ENCODE measurements at regions not wholly inside any gene's neighbourhood (a gene's known extent, or its start where the extent isn't known, plus 50 kb on each side); places are given as distances from the start of the nearest gene placed in this dataset.
A peak's percentile ranks its signal among the peaks of the same experiment; 100 is the strongest.
"Not testable (repeated sequence)": the region's sequence is repeated elsewhere in the genome, so short reads cannot be mapped to it uniquely, and the experiment has no call there.

GRCh38 chr1:88291611-88292354 is 392.3 kb upstream of the PKN2 start:
- no peak for DNase-seq
- in situ Hi-C loops (cut with MboI; ENCODE audit: low pct_unique_long_range_greater_than_20kb, low sequenced_read_pairs) = no loop called here

- in situ Hi-C loops (cut with MboI; ENCODE audit: low pct_unique_long_range_greater_than_20kb, low sequenced_read_pairs) = no loop called here
- DNase-seq = no peak
These were observed 390.3 kb upstream of the PKN2 start for GRCh38 chr1:88293691-88294190.

GRCh38 chr1:88296227-88296626 is 387.8 kb upstream of the PKN2 start:
- in situ Hi-C loops (cut with MboI; ENCODE audit: low pct_unique_long_range_greater_than_20kb, low sequenced_read_pairs) = no loop called here

GRCh38 chr1:88296642-88297041 is 387.4 kb upstream of the PKN2 start:
- in situ Hi-C loops (cut with MboI; ENCODE audit: low pct_unique_long_range_greater_than_20kb, low sequenced_read_pairs) = no loop called here
- no peak for DNase-seq

More at GRCh38 chr1:88296227-88296626, 387.8 kb upstream of the PKN2 start:
- no peak for DNase-seq

GRCh38 chr1:88298506-88298905 is 385.6 kb upstream of the PKN2 start:
- in situ Hi-C loops (cut with MboI; ENCODE audit: low pct_unique_long_range_greater_than_20kb, low sequenced_read_pairs) = no loop called here
- DNase-seq = no peak

GRCh38 chr1:88300752-88301263 is 383.3 kb upstream of the PKN2 start:
- no peak for DNase-seq
- in situ Hi-C loops (cut with MboI; ENCODE audit: low pct_unique_long_range_greater_than_20kb, low sequenced_read_pairs) = no loop called here

- in situ Hi-C loops (cut with MboI; ENCODE audit: low pct_unique_long_range_greater_than_20kb, low sequenced_read_pairs) = no loop called here
- peak; percentile 11 for DNase-seq
These were observed 381.1 kb upstream of the PKN2 start for GRCh38 chr1:88302843-88303486.

- no peak for DNase-seq
- in situ Hi-C loops (cut with MboI; ENCODE audit: low pct_unique_long_range_greater_than_20kb, low sequenced_read_pairs) = no loop called here
These were observed 372.8 kb upstream of the PKN2 start for GRCh38 chr1:88311265-88311664.

GRCh38 chr1:88311907-88312306 is 372.2 kb upstream of the PKN2 start:
- in situ Hi-C loops (cut with MboI; ENCODE audit: low pct_unique_long_range_greater_than_20kb, low sequenced_read_pairs) = no loop called here
- DNase-seq = no peak

- in situ Hi-C loops (cut with MboI; ENCODE audit: low pct_unique_long_range_greater_than_20kb, low sequenced_read_pairs) = no loop called here
- no peak for DNase-seq
These were observed 366.7 kb upstream of the PKN2 start for GRCh38 chr1:88317396-88317795.

- in situ Hi-C loops (cut with MboI; ENCODE audit: low pct_unique_long_range_greater_than_20kb, low sequenced_read_pairs) = no loop called here
- no peak for DNase-seq
These were observed 365.3 kb upstream of the PKN2 start for GRCh38 chr1:88318740-88319139.

GRCh38 chr1:88320291-88320690 is 363.8 kb upstream of the PKN2 start:
- in situ Hi-C loops (cut with MboI; ENCODE audit: low pct_unique_long_range_greater_than_20kb, low sequenced_read_pairs) = no loop called here
- DNase-seq = no peak

GRCh38 chr1:88321706-88322105 is 362.4 kb upstream of the PKN2 start:
- in situ Hi-C loops (cut with MboI; ENCODE audit: low pct_unique_long_range_greater_than_20kb, low sequenced_read_pairs) = no loop called here
- DNase-seq = no peak

GRCh38 chr1:88324899-88325298 is 359.2 kb upstream of the PKN2 start:
- no peak for DNase-seq
- in situ Hi-C loops (cut with MboI; ENCODE audit: low pct_unique_long_range_greater_than_20kb, low sequenced_read_pairs) = no loop called here

- in situ Hi-C loops (cut with MboI; ENCODE audit: low pct_unique_long_range_greater_than_20kb, low sequenced_read_pairs) = no loop called here
- DNase-seq = no peak
These were observed 356.4 kb upstream of the PKN2 start for GRCh38 chr1:88327391-88328267.

- no peak for DNase-seq
- in situ Hi-C loops (cut with MboI; ENCODE audit: low pct_unique_long_range_greater_than_20kb, low sequenced_read_pairs) = no loop called here
These were observed 353.9 kb upstream of the PKN2 start for GRCh38 chr1:88330201-88330600.

GRCh38 chr1:88333086-88333695 is 350.9 kb upstream of the PKN2 start:
- in situ Hi-C loops (cut with MboI; ENCODE audit: low pct_unique_long_range_greater_than_20kb, low sequenced_read_pairs) = no loop called here
- no peak for DNase-seq

- in situ Hi-C loops (cut with MboI; ENCODE audit: low pct_unique_long_range_greater_than_20kb, low sequenced_read_pairs) = no loop called here
These were observed 342.6 kb upstream of the PKN2 start for GRCh38 chr1:88341447-88341846.

GRCh38 chr1:88342081-88342480 is 342.0 kb upstream of the PKN2 start:
- DNase-seq; in situ Hi-C loops (cut with MboI; ENCODE audit: low pct_unique_long_range_greater_than_20kb, low sequenced_read_pairs): not testable (repeated sequence)

More at GRCh38 chr1:88341447-88341846, 342.6 kb upstream of the PKN2 start:
- DNase-seq = no peak
